ENCODE measurements at regions not wholly inside any gene's neighbourhood (a gene's known extent, or its start where the extent isn't known, plus 50 kb on each side); places are given as distances from the start of the nearest gene placed in this dataset.

DNA sequence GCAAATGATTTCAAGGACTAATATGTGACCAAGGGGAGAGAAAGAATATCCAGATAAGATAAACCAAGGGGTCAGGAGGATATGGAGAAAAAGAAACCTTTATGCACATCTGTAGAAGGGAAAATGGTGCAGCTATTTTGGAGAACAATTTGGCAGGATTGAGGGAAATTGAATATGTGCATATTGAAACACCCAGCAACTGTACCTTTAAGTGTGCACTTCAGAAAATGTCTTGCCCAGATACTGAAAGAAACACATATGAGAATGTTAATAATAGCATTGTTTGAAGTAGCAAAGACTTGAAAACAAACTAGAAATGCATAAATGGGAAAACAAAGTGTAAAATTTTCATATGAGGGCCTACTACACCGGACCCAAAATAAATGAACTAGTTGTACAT, 599.6 kb downstream of the PSAT1 start:
- Histone ChIP-seq H3K4me3 (no peak overlapping the region), H3K36me3 (no peaks in the 10 kb centered on the region)

DNA sequence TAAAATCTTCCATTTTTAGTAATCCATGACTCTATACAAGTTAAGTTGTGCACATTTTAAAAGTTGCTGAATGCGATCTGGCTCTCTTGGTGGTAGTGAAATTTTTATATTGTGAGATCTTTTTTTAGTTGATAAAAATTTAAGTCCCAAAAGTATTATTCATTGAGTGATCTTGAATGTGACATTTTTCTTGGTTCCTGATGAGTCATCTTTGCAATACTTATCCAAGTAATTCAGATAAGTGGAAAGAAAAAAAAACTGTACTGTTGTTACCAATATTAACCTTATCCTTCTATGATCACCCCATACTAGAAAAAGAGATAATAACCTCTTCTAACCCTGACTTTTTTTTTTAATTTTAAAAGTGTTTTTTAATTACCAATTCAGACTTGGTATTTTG, 601.3 kb downstream of the PSAT1 start:
- no peak for DNase-seq (ENCODE audit: low spot score)
- Histone ChIP-seq H3K27ac (no peak overlapping the region), H3K27me3 (no peaks in the 10 kb centered on the region), H3K4me1 (no peaks in the 10 kb centered on the region), H3K9me3 (no peaks in the 10 kb centered on the region), H3K4me3 (no peak overlapping the region), H3K36me3 (no peaks in the 10 kb centered on the region)
- TF ChIP-seq, protein P1, sequence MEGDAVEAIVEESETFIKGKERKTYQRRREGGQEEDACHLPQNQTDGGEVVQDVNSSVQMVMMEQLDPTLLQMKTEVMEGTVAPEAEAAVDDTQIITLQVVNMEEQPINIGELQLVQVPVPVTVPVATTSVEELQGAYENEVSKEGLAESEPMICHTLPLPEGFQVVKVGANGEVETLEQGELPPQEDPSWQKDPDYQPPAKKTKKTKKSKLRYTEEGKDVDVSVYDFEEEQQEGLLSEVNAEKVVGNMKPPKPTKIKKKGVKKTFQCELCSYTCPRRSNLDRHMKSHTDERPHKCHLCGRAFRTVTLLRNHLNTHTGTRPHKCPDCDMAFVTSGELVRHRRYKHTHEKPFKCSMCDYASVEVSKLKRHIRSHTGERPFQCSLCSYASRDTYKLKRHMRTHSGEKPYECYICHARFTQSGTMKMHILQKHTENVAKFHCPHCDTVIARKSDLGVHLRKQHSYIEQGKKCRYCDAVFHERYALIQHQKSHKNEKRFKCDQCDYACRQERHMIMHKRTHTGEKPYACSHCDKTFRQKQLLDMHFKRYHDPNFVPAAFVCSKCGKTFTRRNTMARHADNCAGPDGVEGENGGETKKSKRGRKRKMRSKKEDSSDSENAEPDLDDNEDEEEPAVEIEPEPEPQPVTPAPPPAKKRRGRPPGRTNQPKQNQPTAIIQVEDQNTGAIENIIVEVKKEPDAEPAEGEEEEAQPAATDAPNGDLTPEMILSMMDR (IDR thresholded peaks at IDR 0.05), result no peak

More for the DNA sequence above, 599.6 kb downstream of the PSAT1 start:
- Histone ChIP-seq H3K27ac (no peak overlapping the region), H3K9me3 (no peaks in the 10 kb centered on the region), H3K27me3 (no peaks in the 10 kb centered on the region), H3K4me1 (no peaks in the 10 kb centered on the region)
- DNase-seq (ENCODE audit: low spot score), result no peak
- TF ChIP-seq, protein P1 (IDR thresholded peaks at IDR 0.05), result no peak

DNA sequence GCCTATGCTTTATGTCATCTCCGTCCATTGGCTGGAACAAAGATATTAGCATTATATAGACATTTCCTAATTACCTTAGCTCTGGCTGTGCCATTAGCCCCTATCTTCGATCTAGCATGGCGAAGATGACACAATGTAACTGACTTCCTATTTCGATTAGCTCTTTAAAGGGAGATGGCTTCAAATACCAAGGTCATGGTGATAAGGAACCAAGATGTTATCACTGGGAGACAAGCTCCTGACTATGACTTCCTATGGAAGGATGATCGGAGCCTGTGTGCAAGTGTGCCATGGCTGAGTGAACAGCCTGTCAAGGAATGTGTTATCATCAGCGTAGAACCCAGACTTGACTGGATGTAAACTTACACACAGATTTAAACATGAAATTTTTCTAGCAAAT, 602.1 kb downstream of the PSAT1 start:
- H3K27ac ChIP-seq, result no peak overlapping the region
- no peak for DNase-seq (ENCODE audit: low spot score)
- no peaks in the 10 kb centered on the region for H3K36me3 ChIP-seq
- H3K4me1 ChIP-seq, result no peaks in the 10 kb centered on the region
- no peaks in the 10 kb centered on the region for H3K27me3 ChIP-seq
- TF ChIP-seq, protein P1 (IDR thresholded peaks at IDR 0.05), result no peak
- H3K9me3 ChIP-seq, result no peaks in the 10 kb centered on the region
- no peak overlapping the region for H3K4me3 ChIP-seq

DNA sequence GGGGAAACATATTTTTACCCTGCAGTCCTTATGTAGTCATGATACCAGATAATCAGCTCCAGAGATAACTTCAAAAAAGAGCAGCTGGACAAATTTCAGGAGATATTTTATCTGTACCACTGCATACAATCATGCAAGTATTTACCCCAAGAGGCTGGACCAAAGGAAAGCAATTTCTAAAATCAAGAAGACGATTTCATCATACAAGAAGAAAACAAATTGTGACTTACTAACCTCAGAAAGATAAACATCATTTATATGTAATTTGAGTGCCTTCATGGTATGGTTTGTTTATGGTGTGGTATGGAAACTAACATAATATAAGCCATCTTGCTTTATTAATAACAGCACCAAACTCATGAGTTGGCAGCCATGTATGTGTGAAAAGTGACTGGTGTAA, 603.6 kb downstream of the PSAT1 start:
- Histone ChIP-seq H3K4me1 (no peaks in the 10 kb centered on the region), H3K4me3 (no peak overlapping the region), H3K27ac (no peak overlapping the region), H3K36me3 (no peaks in the 10 kb centered on the region), H3K27me3 (no peaks in the 10 kb centered on the region), H3K9me3 (no peaks in the 10 kb centered on the region)
- no peak for DNase-seq (ENCODE audit: low spot score)
- TF ChIP-seq, protein P1 (IDR thresholded peaks at IDR 0.05), result no peak

DNA sequence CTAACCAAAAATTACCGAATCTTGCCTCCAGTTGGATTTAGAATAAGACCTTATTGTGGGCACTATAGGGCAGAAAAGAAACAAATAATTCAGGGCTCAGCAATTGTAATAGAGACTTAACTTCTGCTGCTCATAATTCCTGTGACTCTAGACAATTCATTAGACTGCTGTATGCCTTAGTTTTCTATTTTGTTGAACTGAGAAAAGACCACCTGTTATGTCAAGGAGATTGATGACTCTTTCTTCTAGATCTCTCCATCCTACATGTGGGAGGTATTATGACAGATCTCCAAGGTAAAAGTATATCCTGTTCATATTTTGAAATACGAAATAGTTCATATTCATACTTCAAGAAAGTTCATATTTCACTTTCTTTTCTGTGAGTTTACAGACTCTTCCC, 605.1 kb downstream of the PSAT1 start:
- Histone ChIP-seq H3K27ac (no peak overlapping the region), H3K9me3 (no peaks in the 10 kb centered on the region), H3K36me3 (no peaks in the 10 kb centered on the region), H3K4me1 (no peaks in the 10 kb centered on the region), H3K4me3 (no peak overlapping the region), H3K27me3 (no peaks in the 10 kb centered on the region)
- DNase-seq (ENCODE audit: low spot score), result no peak
- TF ChIP-seq, protein P1 (IDR thresholded peaks at IDR 0.05), result no peak

DNA sequence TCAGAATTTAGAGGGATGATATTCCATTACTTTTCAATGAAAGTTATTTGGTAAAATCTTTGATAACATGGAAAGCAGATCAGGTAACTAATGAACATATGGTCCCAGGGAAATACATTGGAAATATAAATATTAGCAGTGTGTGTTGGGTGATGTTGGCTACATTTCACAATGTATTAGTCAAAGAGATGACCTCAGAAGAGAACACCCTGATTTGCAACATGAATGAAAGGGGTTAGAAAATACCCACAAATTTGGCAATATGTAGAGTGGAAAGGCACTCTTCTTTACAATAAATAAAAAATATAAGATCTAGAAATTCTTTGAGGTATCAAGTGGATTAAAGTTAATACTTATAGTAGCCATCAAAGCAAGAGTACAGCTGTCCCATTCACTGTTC, 606.7 kb downstream of the PSAT1 start:
- TF ChIP-seq, protein P1 (IDR thresholded peaks at IDR 0.05), result no peak
- no peaks in the 10 kb centered on the region for H3K4me1 ChIP-seq

More for the DNA sequence above, 606.7 kb downstream of the PSAT1 start:
- Histone ChIP-seq H3K36me3 (no peaks in the 10 kb centered on the region), H3K4me3 (no peak overlapping the region), H3K9me3 (no peaks in the 10 kb centered on the region), H3K27ac (no peak overlapping the region), H3K27me3 (no peaks in the 10 kb centered on the region)
- DNase-seq (ENCODE audit: low spot score), result no peak
